GM18507 (cell line): ENCODE measurements at regions not wholly inside any gene's neighbourhood (a gene's known extent, or its start where the extent isn't known, plus 50 kb on each side); places are given as distances from the start of the nearest gene placed in this dataset.
"Not testable (repeated sequence)": the region's sequence is repeated elsewhere in the genome, so short reads cannot be mapped to it uniquely, and the experiment has no call there.

ENCODE experiments used
- DNase-seq: peaks from one replicate; pipeline ENCODE4 v3.0.0; 2011; ENCODE audit warnings: low read depth; ENCODE audit not compliant: insufficient read length; ENCODE audit errors: extremely low spot score
- FAIRE-seq: peaks from 2 replicates; lab custom pipeline; 2011; peaks lifted over from hg19 to GRCh38; lab: Jason Lieb, UNC

DNA sequence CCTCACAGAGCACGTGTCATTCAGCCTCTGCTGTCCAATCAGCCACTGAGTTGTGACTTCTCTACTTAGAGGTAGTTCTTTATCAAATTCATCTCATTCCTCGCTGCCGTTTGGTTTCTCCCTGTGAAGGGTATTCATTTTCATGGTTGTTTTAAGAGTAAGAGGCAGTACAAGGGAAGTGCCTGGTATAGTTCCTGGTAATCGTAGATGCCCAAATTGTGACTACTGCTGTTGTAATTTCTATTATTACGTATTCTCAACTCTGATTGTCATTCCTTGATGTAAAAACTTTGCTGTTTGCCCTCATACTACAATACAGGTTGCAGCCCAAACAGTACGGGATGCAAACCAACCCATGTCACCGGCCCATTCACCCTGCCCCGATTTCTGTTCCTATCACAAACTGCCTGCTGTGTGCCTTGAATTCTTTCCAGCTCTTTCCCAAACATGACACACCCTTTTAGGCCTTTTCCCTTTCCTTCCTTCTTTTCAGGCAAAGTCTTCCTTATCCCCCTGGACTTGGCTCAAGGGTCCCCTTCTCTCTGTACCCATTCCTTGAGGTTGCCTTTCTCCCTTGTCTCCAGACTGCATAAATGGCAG is 93.0 kb downstream of the SLC25A47 start:
- no peak for DNase-seq
- no peak for FAIRE-seq

DNA sequence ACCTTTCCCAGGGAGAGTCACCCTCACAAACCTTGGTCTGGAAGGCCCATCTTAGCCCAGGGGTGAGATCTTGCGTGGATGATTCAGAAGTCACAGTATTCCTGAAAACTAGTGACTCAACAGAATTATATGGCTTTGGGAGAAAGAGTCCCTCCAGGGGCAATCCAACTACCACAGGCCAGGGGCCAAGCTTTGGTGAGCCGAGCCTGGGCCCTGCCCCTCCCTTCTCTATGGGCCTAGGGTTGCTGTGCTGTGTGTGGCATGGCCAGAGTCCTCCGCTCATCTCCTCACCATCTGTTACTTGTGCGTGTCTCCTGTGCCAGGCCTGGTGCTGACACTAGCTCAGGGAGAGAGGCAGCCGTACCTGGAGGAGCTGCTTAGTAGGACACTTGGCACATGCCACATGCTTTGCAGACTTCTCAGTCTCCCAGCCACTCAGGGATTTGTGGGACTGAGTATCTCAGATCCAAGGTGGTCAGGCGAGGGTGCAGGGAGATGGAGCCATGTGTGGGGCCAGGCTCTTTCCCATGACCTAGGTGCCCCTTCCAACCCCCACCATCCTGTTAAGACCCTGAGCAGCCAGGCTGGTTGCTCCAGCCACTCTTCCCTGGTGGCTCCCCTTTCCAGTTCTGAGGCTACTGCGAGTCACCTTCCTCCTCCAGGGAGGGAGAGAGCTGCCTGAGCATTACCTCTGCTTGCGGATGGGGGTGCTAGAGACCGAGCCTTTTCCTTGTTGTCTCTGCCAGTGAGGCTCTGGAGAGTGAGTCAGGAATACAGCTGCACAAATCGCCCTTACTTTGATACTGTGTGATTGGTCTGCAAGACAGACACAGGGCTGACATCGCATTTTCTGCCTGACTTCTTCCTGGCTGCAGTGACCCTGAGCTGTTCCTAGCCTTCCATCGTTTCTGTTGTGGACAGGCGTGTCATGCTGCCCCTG is 94.1 kb downstream of the SLC25A47 start:
- FAIRE-seq (no peak), DNase-seq (no peak)

DNA sequence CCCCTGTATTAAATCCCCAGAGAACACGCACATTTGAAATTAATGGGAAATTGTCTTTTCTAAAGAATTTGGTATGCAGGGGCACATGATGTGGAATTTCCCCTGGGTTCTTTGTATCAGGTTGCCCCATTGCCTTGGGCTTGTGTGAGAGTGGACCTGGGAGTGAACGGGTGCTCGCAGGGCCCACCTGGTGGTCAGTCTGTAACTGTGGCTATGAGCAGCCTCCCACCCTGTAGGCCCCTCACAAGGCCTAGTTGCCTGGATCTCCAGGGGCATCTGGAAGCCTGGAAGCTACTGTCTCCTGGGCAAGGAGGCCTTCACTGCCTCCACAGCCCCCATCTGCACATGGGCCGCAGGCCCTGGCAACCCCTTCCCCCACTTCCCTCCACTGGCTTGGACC is 96.7 kb downstream of the SLC25A47 start:
- FAIRE-seq = no peak
- DNase-seq = no peak

DNA sequence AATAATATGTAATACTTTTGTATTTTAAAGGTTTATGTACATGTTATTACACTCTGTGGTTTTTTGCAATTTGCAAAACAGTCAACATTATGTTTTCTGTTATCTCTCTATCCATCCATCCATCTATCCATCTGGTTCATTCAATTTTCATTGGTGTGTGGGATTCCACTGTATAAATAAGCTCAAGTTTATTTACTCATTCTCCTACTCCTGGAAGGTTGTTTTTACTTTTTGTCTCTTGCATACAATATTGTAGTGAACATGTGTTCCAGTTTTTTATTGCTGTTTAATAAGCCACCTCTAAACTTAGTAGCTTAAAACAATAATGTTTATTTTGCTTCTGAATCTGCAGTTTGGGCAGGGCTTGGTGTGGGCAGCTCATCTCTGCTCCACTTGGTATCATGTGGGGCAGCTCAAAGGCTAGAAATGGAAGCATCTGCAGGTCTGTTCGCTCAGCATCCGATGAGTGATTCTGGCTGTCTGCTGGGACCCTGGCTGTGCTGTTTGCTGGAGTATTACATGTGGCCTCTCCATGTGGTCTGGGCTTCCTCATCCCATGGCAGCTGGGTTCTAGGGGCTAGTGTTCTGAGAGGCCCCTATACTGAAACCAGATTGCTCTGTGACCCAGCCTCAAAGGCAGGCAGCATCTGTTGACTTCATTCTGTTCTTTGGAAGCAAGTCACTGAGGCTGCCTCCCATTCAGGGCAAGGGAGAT is 98.8 kb downstream of the SLC25A47 start:
- no peak for DNase-seq
- FAIRE-seq = no peak

DNA sequence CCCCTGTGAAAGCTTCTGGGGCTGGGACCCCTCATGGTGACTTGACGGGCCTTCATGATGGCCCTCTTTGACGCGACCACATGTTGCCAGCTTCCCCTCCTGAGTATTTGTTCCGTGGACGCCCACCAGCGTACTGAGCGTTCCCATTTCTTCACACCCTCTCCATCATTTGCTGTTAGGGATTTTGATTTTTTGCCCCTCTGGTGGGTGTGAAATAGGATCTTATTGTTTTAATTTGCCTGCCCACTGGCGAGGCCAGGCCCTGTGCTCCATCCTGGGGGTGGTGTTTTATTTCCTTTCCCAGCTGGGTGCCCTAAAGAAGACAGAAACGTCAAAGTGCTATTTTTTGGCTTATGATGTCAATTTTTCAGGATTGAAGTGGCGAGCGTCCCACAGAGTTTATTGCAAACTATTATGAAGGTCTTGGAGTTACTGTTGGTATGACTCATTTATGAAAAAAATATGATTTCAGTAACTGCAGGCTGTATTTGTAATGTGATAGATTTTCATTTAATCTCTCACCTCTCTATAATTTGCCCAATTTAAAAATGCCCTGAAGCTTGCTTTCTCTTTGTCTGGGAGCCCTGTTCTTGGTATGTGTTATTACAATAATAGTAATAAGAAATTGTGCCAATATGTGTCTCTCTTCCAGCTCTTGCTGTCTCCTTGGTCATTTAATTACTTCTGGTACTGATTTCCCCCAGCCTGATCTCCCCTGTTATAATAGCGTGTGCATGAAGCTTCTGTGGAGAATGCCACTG is 99.6 kb downstream of the SLC25A47 start:
- FAIRE-seq (no peak), DNase-seq (no peak)

DNA sequence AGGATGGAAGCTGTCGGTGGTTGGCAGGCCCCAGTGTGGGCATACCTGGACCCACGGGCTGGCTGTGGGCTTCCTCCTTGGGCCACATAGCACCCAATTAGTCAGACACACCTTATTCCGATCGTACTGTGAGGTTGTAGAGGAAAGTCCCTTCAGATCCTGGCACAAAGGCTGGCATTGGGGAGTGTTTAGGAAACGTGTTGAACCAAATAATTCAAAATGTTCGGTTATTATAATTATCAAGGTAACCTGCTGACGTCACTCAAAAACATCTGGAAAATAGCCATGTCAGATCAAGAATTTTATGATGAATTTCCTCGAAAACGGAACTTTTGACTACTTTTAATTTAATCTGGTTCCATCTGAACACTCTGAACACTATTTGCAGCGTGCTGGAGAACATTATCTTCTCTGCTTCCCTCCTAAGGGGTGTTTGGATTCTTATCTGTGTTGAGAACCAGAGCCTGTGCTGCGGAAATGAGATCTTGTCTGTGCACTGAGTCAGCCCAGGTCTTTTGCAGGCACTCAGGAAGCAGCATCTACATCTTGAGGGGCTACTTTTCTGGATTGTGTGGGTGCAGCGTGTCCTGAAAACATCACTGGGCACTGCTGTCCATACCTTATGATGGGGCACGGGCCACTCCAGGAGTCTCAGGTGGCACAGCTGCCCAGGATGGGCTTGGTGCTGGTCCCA is 100.3 kb downstream of the SLC25A47 start:
- DNase-seq (no peak), FAIRE-seq (no peak)

DNA sequence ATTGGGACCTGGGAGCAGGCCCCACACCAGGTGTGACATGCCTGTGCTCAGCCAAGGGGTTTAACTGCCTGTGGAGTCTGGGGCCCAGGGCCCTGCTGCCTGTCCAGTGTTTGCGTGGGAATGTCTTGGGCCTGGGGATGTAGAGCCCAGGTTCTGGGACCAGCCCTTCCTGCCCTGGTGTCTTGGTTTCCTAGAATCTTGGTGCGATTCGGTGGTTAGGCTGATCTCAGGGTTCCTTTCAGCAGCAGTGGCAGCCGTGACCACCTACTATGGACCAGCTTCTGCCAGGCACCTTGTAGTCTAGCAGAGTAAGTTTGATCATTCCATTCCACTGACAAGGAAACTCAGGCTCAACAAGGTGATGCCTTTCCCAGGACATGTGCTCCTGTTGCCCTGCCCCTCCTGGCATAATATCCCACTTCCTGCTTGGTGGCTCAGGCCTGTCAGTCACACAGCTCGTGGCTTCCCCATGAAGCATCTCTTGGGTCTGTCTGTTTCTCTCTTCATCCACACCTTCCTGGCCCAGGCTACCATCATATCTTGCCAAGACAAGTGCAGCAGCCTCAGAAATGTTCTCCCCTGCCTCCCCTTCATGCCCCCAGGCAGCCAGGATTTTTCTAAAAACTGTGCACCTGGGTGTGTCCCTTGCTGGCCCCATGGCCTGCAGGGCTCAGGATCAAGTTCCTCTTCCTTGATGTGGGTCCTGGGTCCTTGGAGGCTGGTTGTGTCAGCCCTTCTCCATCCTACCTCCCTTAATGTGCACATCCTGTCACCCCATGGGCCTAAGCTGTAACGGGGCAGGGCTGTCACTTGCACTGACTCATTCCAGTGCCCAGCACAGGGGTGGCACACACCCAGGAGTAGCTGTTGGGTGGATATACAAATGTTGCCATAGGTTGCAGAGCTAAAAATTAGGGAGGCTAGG is 101.6 kb downstream of the SLC25A47 start:
- DNase-seq = no peak
- no peak for FAIRE-seq

DNA sequence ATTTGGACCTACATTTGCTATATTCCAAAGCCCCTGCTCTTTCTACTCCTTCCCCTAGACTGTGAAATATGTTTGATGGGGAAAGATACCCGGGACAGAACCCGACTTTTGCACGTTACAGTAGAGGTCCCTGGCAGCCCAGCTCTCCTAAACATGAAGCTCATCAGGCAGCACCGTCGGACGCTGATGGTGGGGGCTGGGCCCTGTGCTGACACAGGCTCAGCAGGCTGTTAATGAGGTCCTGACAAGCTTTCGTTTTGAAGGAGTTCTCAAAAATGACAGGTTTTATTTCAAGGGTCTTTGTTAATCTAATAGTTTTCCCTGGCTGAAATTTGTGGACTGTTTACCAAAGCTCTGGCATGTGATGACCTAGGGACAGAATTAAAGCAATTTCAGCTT is 102.3 kb downstream of the SLC25A47 start:
- FAIRE-seq (no peak), DNase-seq (no peak)

DNA sequence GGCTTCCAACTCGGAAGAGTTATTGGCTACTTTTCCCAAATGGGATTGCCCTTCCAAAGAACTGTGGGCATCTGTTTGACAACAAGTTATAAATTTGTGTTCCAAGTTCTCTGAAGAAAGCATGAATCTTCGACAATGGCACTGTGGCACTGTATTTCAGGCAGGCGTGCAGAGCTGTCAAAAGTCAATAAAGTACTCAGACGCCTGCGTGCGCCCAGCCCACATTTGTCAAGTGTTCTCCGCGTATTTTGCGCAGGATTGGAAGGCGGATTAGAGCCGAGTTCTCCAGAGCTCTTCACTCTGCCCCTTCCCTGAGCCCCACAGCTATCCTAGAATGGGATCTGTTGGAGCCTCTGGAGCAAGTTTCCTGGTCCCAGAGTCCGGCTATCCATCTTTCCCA is 103.2 kb downstream of the SLC25A47 start:
- no peak for DNase-seq

DNA sequence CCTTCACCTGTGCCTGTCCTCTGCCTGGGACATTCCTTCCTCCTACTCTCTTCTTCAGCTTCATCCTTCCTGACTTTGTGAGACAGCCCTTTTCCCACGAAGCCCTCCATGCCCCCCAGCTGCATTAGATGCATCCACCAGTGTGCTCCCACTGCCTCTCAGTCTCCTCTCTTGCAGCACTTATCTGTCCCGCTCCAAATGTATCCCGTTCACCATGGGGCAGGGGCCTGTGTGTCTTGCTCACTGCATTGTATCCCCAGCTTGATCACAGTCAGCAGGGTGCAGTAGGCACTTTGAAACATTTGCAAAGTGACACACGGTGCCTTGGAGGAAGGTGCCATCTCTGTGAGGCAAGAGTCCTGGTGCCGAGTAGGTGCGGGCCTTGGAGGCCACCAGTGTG is 104.0 kb downstream of the SLC25A47 start:
- no peak for DNase-seq
- FAIRE-seq = no peak

More for the DNA sequence above, 103.2 kb downstream of the SLC25A47 start:
- no peak for FAIRE-seq

DNA sequence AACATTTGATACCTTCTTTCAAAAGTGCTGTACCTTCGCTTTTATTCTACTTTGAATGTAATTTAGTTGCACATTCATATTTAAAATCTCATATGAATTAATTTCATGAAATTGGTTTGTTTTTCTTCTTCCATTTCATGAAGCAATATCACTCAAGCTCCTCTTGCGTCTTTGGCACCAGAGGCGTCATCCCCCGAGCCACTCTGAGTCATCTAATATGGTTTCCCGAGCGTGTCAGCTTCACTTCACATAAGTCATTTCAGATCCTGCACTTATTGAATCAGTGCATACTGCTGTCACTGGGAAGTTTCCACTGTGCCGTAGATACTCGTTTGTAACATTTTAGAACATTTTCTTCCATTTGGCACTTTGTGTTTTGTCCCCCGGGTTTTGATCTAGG is 105.6 kb downstream of the SLC25A47 start:
- no peak for FAIRE-seq
- no peak for DNase-seq

DNA sequence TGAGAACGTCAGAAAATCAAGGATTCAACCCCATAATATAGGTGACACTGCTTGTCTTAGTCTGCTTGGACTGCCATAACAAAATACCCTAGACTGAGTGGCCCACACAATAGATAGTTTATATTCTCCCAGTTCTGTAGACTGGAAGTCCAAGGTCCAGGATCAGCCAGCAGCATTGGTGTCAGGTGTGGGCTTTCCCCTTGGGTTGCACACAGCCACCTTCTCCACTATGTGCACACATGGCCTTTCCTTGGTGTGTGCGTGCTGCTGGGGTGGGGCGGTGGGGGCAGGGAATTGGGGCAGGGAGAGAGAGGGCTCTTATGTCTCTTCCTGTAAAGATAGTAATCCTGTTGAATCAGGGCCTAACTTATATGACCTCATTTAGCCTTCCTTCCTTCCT is 106.4 kb downstream of the SLC25A47 start:
- DNase-seq (no peak), FAIRE-seq (no peak)

DNA sequence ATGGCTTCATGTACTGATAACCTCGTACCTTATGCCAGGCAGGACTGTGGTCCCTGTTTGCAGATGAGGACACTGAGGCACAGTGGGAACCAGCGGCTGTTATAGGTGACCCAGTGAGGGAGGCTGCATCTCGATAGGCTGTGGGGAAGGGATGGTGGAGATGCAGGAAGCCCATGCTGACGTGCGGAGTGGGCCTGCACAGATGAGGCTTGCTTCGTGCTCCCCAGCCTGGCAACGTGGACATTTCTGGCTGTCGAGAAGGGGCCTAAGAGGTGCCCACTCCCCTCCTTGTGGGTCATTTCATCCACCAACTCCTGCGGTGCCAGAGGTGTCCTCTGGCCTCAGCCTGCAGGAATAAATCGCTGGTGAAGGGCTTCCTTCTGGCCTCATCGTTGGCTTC is 107.4 kb downstream of the SLC25A47 start:
- no peak for DNase-seq
- FAIRE-seq = no peak

DNA sequence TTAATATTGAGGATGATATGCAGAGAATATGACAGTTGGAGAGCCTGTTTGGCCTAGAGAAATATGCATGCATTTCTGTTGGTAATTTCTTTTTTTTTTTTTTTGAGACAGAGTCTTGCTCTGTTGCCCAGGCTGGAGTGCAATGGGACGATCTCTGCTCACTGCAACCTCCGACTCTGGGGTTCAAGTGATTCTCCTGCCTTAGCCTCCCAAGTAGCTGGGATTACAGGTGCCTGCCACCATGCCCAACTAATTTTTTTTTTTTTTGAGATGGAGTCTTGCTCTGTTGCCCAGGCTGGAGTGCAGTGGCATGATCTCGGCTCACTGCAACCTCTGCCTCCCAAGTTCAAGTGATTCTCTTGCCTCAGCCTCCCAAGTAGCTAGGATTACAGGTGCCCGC is 108.3 kb downstream of the SLC25A47 start:
- FAIRE-seq, DNase-seq: not testable (repeated sequence)

DNA sequence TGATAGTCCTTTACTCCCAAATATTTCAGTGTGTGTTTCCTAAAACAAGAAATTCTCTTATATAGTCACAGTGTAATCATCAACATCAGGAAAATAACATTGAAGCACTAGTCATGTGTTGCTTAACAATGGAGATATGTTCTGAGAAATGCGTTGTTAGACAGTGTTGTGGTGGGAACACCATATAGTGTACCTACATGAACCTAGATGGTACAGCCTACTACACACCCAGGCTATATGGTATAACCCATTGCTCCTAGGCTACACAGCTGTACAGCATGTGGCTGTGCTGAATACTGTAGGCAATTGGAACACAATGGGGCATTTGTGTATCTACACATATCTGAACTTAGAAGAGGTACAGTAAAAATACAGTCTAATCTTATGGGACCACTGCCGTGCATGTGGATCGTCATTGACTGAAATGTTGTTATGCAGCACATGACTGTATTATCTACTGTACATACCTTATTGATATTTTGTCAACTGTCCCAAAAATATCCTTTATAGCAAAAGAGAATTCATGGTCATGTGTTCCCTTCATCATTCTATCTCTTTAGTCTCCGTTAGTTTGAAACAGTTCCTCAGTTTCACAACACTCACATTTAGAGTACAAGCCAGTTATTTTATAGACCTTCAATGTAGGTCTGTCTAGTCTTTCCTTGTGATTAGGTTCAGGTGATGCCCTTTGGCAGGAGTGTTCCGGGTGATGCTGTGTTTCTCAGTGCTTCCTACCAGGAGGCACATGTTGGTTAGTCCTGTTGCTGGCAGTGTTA is 109.7 kb downstream of the SLC25A47 start:
- DNase-seq (no peak), FAIRE-seq (no peak)

DNA sequence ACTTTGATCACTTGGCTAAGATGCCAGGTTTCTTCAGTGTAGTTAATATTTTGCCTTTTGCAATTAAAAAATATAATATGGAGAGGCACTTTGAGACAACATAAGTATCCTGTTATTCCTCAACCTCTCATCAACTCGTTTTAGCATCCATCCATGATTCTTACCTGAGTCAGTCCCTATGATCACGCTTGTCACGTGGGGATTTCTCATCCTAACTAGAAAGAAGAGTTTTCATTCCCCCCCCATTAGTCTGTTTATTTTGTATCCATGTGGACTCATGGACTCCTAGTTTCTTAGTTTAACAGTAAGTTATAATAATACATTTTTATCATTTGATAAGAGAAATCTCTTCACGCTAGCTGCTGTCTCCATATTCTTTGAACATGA is 110.3 kb downstream of the SLC25A47 start:
- DNase-seq = no peak
- FAIRE-seq = no peak

DNA sequence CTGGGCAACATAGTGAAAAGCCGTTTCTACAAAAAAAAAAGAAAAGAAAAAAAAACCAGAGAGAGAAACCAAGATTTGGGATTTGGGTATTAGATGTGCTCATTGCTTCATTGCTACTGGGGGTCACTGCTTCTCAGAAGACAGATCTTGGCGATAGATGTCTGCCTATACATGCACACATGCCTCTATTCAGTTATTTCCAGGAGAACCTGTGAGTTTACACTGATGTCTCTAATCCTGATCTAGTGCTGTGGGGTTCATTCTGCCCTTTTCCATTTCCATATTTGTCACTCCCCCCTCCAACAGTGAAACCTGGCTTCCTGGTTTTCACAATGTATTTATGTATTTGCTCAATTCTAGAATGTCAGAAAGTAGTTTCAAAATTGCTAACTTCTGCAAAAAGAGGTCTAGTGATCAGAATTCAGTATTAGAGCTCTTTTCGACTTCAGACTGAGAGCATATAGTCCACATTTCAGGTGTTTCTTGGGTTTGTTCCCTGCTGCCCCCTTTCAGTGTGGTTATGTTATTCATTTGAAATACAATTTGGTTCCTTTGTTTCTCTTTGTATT is 111.0 kb downstream of the SLC25A47 start:
- no peak for DNase-seq
- no peak for FAIRE-seq
